GM19463 (cell line): ENCODE measurements at regions not wholly inside any gene's neighbourhood (a gene's known extent, or its start where the extent isn't known, plus 50 kb on each side); places are given as distances from the start of the nearest gene placed in this dataset.
"Not testable (repeated sequence)": the region's sequence is repeated elsewhere in the genome, so short reads cannot be mapped to it uniquely, and the experiment has no call there.

ENCODE experiments used
- ATAC-seq: cut with Tn5 transposase; IDR thresholded peaks from one replicate; pipeline ENCODE4 v1.9.1; 2021; ENCODE audit warnings: mild to moderate bottlenecking, moderate library complexity; ENCODE audit not compliant: unreplicated experiment

DNA sequence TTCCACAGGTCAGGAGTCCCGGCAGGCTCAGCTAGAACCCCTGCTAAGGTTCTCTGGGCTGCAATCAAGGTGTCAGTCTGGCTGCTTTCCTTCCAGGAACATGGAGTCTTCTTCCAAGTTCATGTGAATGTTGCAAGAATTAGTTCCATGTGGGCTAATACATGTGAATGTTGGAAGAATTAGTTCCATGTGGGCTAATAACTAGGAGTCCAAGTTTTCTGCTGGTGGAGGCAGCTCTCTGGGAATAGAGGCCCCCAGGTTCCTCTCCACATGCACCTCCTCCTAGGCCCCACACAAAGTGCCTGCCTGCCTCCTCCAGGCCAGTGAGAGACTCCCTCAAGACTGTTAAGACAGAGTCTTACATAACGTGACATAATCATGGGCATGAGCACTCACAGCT is 140.8 kb upstream of the SLC35G4 start:
- ATAC-seq = no peak

DNA sequence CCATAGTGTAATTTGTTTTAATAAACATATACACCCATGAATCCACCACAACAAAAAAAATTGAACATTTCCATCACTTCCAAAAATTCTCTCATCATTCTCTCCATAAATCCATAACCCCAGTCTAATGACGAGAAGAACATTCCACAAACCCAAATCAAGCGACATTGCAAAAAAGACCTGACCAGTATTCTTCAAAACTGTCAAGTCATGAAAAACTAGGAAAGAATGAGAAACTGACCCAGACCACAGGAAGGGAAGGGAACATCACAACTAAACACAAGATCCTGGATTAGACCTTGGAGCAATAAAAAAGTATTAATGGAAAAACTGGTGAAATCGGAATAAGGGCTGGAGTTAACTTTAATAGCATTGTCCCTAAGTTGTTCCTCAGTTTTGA is 141.3 kb upstream of the SLC35G4 start:
- ATAC-seq = no peak

DNA sequence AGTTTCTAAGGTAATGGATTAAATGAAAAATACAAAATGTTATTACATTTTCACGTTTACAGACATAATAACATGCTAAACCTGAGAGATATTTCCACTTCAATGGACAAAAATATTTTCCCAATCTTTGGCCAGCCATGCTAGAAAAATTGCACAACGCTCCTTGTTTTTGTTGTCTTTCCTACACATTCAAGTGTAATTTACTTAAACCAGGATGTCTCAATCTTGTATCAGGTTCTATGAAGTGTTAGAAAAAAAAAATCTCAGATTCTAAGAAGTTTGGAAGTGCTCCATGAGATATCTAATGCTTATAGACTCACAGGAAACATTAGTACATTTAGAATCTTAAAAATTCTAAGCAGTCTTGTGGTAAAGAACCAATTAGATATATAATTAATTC is 141.8 kb upstream of the SLC35G4 start:
- no peak for ATAC-seq

DNA sequence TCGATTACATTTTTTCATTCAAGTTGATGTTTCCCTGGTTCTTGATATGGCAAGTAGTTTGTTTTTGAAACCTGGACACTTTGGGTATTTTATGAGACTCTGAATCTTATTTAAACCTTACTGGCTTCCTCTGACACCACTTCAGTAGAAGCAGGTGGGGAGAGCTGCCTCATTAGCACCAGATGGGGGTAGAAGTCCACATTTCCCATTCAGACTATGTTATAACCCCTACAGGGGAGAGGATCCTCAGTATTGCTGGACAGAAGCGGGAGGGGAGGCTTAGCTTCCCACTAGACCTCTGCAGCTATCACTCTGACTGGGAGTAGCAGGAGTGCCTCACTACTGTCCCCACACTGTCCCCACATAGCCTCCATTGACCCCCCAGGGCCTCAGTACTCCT is 145.3 kb upstream of the SLC35G4 start:
- no peak for ATAC-seq

DNA sequence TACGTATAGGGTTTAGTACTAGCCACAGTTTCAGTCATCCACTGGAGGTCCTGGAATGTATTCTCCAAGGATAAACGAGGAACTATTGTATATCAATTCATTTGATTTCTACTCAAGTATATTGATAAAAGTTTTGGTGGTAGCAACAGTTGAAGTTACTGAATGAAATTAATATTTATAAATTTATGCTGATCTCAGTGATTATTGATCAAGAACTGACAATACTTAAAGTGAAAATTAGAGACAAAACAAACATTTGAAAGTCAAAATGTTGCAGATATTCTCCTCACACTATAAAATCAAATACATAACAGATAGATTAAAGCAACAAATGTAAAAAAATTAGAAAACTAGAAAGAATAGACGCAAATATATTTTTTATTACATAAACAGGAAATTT is 150.9 kb upstream of the SLC35G4 start:
- no peak for ATAC-seq

DNA sequence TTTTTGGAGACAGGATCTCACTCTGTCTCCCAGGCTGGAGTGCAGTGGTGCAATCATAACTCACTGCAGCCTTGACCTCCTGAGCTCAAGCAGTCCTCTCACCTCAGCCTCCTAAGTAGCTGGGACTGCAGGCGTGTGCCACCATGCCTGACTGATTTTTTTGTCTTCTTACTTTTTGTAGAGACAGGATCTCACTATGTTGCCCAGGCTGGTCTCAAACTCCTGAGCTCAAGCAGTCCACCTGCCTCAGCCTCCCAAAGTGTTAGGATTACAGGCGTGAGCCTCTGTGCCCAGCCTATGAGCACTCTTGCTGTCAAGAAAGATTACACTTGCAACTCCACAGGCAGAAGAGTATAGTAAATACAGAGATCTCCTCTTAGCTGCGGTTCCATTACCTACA is 151.5 kb upstream of the SLC35G4 start:
- ATAC-seq = not testable (repeated sequence)

DNA sequence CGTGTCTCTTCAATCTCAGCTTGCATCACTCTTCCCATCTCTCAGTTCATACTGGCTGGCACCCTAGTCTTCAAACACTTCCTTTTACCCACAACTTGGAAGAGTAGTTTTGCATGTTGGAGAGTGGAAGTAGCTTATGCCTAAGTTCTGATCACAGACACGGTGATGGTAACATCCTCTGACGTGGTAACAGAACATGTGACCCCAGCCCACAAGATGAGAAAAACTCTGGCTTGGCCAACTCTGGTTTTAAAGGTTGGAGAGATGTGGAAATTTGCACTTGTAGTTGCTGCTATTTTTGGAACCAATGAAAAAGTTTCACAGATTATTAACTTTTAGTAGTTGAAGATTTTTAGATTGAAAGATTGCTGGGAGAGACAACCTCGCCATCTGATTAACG is 155.4 kb upstream of the SLC35G4 start:
- no peak for ATAC-seq

DNA sequence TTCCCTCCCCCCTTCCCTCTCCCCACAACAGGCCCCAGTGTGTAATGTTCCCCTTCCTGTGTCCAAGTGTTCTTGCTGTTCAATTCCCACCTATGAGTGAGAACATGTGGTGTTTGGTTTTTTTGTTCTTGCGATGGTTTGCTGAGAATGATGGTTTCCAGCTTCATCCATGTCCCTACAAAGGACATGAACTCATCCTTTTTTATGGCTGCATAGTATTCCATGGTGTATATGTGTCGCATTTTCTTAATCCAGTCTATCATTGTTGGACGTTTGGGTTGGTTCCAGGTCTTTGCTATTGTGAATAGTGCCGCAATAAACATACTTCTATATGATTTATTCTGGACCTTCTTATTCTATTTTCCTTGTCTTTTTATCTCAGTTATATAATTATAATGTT is 165.2 kb upstream of the SLC35G4 start:
- not testable (repeated sequence) for ATAC-seq

DNA sequence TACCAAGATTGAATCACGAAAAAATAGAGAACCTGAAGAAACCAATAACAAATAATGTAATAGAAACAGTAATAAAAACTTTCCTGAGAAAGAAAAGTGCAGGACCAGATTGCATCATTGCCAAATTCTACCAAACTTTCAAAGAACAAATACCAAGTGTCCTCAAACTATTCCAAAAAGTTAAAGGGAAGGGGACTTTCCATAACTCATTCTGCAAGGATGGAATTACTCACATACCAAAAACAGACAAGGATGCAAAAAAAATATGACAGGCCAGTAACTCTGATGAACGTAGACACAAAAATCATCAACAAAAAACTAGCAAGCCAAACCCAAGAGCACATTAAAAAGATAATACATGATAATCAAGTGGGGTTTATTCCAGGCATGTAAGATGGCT is 172.3 kb upstream of the SLC35G4 start:
- no peak for ATAC-seq

DNA sequence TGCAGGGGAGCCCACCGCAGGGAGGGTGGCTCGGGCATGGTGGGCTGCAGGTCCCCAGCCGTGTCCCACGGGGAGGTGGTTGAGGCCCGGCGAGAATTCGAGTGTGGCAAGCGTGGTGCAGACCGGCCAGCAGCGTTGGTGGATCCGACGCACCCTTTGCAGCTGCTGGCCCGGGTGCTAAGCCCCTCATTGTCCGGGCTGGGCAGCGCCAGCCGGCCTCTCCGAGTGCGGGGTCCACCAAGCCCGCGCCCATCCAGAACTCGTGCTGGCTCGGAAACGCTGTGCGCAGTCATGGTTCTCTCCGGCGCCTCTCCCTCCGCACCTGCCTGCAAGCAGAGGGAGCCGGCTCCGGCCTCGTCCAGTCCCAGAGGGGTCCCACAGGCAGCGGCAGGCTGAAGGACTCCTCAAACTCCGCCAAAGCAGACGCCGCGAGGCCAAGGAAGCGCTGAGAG is 177.0 kb upstream of the SLC35G4 start:
- no peak for ATAC-seq

DNA sequence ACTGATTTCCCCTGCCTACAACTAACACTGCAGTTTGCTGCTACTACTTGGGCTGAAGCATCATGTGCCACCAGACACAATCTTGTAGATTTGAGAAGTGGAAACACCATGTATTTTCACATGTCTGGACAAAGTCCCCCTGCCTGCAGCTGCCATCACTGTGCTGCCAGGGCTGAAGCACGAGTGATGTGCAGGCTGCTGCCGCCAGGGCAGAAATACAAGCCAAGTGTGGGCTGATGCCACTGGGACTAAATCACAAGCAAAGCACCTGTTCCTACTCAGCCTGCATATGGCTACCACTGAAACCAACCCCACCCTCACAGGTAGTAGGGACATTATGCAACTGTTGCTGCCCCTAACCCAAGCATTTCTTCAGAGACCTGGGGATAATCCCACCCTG is 179.5 kb upstream of the SLC35G4 start:
- ATAC-seq = no peak

DNA sequence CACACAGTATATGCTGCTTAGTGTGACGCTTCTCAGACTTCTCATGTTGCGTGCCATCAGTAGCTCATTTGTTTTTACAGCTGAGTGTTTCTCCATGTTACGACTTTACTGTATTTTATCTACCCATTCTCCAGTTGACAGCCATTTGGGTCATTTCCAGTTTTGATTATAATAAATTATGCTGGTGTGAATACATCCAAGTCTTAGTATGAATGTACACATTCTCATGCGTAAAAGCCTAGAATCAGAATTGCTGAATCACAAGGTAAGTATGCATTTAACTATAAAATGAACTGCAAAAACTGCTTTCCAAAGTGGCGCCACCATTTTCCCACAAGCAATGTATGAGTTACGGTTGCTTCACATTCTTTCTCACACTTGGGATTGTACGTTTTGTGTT is 184.2 kb upstream of the SLC35G4 start:
- ATAC-seq = no peak

DNA sequence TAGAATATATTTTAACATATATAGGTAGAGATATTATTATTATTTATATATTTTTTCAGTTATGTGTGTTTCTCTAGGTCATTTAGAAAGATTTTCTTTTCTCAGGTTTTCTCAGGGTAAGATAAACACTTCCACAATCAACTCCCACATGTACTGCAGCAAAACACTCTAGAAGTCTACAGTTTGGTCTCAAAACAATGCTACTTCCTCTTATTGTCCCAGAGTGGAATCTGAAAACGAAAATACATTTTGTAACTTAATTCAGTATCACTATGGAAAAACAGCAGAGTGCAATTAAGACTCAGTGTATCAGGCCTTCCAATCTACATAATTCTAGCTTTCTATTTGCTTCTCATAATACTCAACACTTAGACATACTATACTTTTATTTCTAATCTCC is 190.1 kb upstream of the SLC35G4 start:
- ATAC-seq = no peak

DNA sequence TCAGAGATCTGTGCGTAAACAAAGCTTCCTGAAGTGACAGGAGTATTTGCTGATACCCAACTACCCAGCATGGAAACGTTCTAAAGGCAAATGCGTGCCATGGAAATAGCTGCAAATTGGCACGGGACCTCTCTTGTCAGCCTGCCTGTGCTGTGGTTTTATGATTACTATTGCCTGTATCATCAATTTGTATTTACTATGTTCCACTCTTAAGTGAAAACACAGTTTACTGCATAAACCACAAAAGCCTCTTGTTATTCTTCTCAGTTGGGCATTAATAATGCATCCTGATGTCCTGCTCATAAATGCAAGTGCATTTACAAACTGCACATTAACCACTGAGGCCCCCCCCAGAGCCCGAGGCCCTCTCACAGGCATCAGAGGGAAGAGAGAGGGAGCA is 196.6 kb upstream of the SLC35G4 start:
- no peak for ATAC-seq

DNA sequence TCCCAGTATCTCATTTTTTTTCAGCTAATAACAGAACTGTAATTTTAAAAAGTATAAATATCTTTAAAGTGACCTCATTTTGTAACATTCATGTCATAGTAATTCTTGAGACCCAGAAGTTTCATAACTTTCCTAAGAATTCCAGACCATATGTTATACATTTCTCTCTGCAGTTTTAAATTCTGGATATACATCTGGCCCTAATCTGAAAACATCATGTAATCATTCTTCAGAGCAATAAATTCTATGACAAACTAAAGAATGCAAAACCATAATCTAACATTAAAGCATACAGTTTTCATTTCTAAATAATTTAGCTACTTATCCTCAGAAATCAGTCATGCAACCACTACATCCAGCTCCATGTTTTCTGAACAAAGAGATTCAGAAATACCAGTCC is 198.3 kb upstream of the SLC35G4 start:
- no peak for ATAC-seq

DNA sequence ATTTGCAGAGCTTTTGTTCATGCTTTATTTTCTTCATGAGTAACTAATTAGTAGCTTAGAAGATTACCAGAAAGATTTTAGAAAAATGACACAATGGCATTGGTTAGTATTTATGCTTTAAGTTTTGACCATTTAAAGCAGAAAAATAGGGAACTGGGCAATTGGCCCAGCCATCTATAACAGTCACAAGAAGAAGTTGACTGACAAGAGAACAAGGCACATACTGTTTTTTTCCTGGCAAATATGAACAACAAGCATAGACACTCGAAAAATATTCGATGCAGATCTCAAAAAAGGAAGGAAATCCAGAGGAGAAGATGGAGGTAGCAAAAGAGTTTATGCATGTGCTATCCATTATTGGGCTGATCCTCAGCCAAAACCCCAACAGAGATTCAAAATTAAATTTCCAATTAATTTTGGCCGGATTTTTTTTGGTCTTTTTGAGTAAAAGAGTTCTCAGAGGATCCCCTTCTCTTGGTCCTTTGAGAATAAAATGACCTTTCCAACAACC is 200.8 kb upstream of the SLC35G4 start:
- ATAC-seq = no peak

DNA sequence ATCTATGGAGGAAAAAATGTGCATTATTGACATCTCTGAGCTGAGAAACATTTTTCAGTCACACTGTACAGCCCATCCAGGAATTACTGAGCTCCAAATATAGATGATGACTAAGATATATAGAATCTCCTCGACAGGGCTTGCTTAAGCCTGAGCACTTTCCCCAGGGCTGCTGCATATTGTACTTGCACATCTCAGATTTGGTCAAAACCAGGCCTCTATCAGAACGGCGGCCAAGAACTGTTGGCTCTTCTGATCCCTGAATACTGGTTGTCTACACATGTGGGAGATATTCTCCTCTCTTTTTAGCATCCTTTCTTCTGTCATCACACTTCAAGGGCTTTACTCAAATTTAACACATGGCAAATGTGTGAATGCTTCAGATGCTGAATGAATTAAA is 201.5 kb upstream of the SLC35G4 start:
- no peak for ATAC-seq

DNA sequence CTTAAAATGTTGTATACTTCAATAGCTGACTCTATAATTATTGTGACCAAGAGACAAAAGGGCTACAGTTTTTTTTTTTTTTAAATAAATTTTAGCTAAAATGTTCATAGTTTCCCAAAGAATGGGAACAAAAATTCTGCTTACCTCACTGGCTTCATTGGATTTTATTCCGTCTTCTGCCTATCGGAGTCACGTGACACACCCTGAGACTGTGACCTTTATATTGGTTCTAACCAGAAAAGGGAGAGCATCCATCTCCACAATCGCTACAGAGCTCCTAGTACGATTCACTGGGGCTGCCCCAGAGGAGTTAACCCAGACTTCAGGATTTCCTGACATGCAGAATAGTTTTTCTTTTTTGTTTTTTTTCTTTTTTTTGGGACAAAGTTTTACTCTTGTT is 203.6 kb upstream of the SLC35G4 start:
- no peak for ATAC-seq

DNA sequence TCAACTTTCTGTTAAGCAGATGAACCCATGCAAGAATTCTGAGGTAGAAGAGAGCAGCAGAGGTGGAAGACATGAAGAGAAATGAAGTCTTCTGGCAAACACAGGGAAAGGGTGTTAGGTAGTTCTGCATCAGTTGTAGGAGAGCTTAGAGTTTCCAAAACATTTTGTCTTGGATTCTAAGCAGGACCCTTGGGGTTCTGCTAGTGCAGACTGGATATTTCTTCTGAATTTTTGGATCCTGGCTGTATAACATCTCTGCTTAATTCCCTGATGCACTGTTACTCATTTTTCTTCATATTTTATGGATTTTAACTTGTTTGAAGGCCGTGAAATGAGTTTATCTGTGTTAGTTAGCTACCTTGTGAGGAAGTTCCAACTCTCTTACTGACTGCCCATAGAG is 208.7 kb upstream of the SLC35G4 start:
- ATAC-seq = no peak

DNA sequence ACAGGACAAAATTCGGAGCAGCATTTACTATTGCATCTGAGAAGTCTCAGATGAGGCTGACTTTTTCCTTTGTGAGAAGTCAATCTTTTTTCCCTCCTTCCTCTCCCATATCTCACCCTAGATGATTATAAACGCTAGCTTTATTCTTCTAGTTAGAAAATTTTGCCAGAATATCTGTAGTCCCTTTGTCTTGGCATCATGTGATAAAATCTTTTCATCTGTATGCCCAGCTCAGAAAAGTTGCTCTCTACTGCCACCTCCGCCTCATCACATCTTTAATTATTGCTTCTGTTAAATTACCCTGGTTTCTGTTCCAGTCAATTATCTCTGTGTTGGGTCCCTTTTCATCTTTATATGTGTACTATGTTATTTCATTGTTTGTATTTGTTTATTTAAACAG is 210.8 kb upstream of the SLC35G4 start:
- no peak for ATAC-seq

DNA sequence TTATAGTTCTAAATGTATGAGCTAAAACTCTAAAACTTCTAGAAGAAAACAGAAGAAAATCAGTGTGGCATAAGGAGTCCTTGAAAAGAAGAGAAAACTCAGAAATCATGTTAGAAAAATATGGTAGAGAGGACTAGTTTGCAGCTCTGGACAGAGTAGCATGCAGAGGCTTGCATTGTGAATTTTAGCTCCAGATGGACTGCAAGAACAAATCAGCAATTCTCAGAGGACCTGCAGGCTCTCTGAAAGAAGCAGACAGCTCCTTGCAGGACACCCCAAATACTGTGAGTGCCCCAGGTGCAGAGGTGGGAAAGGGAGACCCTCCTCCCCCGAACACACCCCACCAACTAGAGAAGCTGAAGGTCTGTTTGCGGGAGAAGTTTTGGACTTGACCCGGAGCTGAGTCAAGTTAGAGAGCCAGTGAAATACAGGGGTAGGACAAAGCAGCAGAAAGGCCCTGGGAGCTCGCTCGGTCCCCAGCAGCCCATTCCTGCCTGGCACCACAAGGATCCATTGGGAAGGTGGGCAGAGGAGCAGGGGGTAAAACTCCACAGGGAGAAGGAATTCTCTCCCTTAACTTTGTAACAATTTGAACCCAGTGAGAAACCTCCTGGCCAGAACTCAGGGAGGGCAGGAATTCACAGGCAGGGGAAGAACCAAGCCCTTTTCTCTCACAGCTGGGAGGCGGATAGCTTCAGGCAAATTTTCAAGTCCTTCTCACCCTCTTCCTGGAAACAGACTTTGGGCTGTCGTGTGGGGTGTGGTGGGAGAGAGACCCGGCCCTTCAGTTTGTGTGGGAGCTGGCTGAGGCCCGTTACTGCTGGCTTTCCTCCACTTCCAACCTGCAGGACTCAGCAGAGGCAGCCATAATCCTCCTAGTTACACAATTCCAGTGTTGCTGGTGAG is 216.2 kb upstream of the SLC35G4 start:
- ATAC-seq = no peak

DNA sequence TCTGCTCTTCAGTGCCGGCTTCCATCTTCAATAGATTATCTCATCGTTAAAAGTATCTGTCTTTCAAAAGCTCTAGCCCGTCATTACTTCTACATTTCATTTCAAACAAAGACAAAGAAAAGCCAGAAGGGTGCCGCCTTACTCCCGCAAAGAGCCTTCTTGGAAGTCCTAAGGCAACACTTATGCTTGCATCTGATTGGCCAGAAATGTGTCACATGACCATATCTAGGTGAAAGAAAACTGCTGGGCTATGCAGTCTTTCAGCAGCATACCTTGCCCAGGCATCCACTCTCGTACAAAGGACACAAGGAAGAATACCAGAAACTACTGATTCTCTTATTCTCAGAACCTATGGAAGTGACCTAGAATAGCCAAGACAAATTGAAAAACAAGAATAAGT is 217.1 kb upstream of the SLC35G4 start:
- ATAC-seq = no peak

DNA sequence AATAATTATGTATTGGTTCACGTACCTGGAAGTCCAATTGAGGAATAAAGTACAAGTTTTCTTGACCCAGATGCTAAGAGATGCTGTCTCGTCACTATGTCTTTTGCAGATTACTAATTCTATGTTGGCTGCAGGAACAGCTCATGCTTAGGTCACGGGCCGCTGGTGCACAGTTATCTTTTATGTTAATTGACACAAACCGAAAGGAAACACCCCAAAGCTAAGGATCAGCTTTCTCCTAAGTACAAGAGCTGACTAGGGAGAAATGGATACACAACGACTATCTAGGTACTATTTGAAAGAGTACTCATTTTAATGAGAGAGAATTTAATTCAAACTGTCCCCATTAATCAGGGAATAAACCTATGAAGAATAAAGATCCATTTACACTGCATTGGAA is 217.7 kb upstream of the SLC35G4 start:
- ATAC-seq = no peak
